ENCODE measurements at regions not wholly inside any gene's neighbourhood (a gene's known extent, or its start where the extent isn't known, plus 50 kb on each side); places are given as distances from the start of the nearest gene placed in this dataset.
"Not testable (repeated sequence)": the region's sequence is repeated elsewhere in the genome, so short reads cannot be mapped to it uniquely, and the experiment has no call there.

GRCh38 chr7:112982441-112983063, 104.1 kb downstream of the GPR85 start:
- no peak for DNase-seq (ENCODE audit: low read depth in 2 of 2)

GRCh38 chr7:112981966-112982365, 104.7 kb downstream of the GPR85 start:
- DNase-seq (ENCODE audit: low read depth in 2 of 2), result no peak

GRCh38 chr7:112979055-112979454, 107.6 kb downstream of the GPR85 start:
- DNase-seq (ENCODE audit: low read depth in 2 of 2), result not testable (repeated sequence)

- DNase-seq (ENCODE audit: low read depth in 2 of 2), result not testable (repeated sequence)
Observed at GRCh38 chr7:112977244-112977955, 109.2 kb downstream of the GPR85 start.

GRCh38 chr7:112970771-112971170, 115.9 kb downstream of the GPR85 start:
- no peak for DNase-seq (ENCODE audit: low read depth in 2 of 2)

- DNase-seq (ENCODE audit: low read depth in 2 of 2), result no peak
Observed at GRCh38 chr7:112969946-112970345, 116.7 kb downstream of the GPR85 start.

- no peak for DNase-seq (ENCODE audit: low read depth in 2 of 2)
Observed at GRCh38 chr7:112965506-112965905, 121.1 kb downstream of the GPR85 start.

GRCh38 chr7:112963634-112964033, 123.0 kb downstream of the GPR85 start:
- no peak for DNase-seq (ENCODE audit: low read depth in 2 of 2)

- DNase-seq (ENCODE audit: low read depth in 2 of 2), result no peak
Observed at GRCh38 chr7:112962815-112963214, 123.8 kb downstream of the GPR85 start.

- no peak for DNase-seq (ENCODE audit: low read depth in 2 of 2)
Observed at GRCh38 chr7:112959276-112959675, 127.4 kb downstream of the GPR85 start.

GRCh38 chr7:112958775-112959174, 127.9 kb downstream of the GPR85 start:
- no peak for DNase-seq (ENCODE audit: low read depth in 2 of 2)

GRCh38 chr7:112957901-112958300, 128.7 kb downstream of the GPR85 start:
- no peak for DNase-seq (ENCODE audit: low read depth in 2 of 2)

- DNase-seq (ENCODE audit: low read depth in 2 of 2), result not testable (repeated sequence)
Observed at GRCh38 chr7:112953031-112953430, 133.6 kb downstream of the GPR85 start.

GRCh38 chr7:112951070-112951469, 135.6 kb downstream of the GPR85 start:
- DNase-seq (ENCODE audit: low read depth in 2 of 2), result no peak

GRCh38 chr7:112949682-112950081, 136.9 kb downstream of the GPR85 start:
- not testable (repeated sequence) for DNase-seq (ENCODE audit: low read depth in 2 of 2)

- DNase-seq (ENCODE audit: low read depth in 2 of 2), result no peak
Observed at GRCh38 chr7:112946350-112946749, 140.3 kb downstream of the GPR85 start.

- DNase-seq (ENCODE audit: low read depth in 2 of 2), result no peak
Observed at GRCh38 chr7:112945046-112945445, 141.6 kb downstream of the GPR85 start.

GRCh38 chr7:112942981-112943380, 143.6 kb downstream of the GPR85 start:
- no peak for DNase-seq (ENCODE audit: low read depth in 2 of 2)

- DNase-seq (ENCODE audit: low read depth in 2 of 2), result not testable (repeated sequence)
Observed at GRCh38 chr7:112942125-112942524, 144.5 kb downstream of the GPR85 start.

- DNase-seq (ENCODE audit: low read depth in 2 of 2), result no peak
Observed at GRCh38 chr7:112940314-112940732, 146.3 kb downstream of the GPR85 start.

GRCh38 chr7:112939574-112940313, 146.9 kb downstream of the GPR85 start:
- peak; percentile 96 to 97 for DNase-seq (ENCODE audit: low read depth in 2 of 2)

- DNase-seq (ENCODE audit: low read depth in 2 of 2), result no peak
Observed at GRCh38 chr7:112938863-112939573, 147.6 kb downstream of the GPR85 start.

Data from stimulated activated CD8-positive, alpha-beta memory T cell treated with anti-CD3 and anti-CD28 coated beads, Interleukin-7, amount 100 ng/mL, for 1 hour (primary cell).